ENCODE measurements at regions not wholly inside any gene's neighbourhood (a gene's known extent, or its start where the extent isn't known, plus 50 kb on each side); places are given as distances from the start of the nearest gene placed in this dataset.
A peak's percentile ranks its signal among the peaks of the same experiment; 100 is the strongest.

DNA sequence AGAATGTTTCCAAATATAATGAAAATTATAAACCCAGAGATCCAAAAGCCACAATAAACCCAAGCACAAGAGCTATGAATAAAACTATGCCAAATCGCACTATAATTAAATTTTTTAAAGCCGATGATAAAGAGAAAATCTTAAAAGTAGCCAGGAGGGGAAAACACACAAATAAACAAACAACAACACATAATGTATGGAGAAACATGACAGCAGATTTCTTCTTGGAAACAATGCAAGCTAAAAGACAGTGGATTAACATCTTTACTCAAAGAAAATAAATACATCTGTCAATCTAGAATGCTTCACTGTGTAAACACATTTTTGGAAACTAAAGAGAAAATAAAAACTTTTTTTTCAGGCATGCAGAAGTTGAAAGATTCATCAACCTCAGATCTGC is 53.0 kb upstream of the SMOX start:
- no peak for DNase-seq (ENCODE audit: low read depth in 2 of 2)

GRCh38 chr20:4091490-4092479 is 56.8 kb upstream of the SMOX start:
- no peak for DNase-seq (ENCODE audit: low read depth in 2 of 2)

DNA sequence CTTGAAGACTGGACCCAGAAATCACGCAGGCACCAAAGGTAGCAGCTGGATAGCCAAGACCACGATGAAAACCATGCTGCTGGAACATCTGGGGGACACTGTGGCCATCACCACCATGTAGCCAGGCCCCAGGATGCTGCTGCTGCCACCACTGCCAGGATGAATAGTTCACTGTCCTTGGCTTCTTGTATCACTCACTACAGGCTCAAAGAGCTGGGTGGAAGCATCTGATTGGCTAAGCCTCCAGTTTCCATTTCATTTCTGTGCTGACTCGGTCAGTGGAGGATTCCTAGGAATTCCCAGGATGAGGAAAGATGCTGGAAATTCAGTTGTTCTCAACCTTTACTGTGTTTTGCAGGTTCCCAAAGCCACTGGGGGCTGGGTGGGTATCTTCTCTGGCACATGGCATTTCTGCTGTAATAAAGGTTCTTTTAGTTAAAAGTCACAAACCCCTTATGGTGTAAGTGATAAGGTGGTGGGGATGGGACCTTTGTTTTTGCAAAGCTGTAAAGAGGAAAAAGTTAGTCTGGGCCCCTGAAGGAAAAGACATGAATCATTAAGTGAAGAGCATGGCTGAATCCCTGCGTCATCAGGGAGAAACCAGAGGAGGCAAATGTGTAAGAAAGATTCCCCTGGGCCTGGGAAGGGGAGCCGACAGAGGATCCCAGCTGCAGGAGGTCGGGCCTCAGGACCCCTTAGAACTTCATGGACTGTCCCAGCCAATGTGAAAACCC is 57.7 kb upstream of the SMOX start:
- DNase-seq (ENCODE audit: low read depth in 2 of 2), result peak; percentile 70 to 75

GRCh38 chr20:4089756-4090487 is 58.7 kb upstream of the SMOX start:
- DNase-seq (ENCODE audit: low read depth in 2 of 2), result no peak

- no peak for DNase-seq (ENCODE audit: low read depth in 2 of 2)
These were observed 59.9 kb upstream of the SMOX start for GRCh38 chr20:4088766-4089165.

GRCh38 chr20:4087923-4088322 is 60.7 kb upstream of the SMOX start:
- DNase-seq (ENCODE audit: low read depth in 2 of 2), result no peak

DNA sequence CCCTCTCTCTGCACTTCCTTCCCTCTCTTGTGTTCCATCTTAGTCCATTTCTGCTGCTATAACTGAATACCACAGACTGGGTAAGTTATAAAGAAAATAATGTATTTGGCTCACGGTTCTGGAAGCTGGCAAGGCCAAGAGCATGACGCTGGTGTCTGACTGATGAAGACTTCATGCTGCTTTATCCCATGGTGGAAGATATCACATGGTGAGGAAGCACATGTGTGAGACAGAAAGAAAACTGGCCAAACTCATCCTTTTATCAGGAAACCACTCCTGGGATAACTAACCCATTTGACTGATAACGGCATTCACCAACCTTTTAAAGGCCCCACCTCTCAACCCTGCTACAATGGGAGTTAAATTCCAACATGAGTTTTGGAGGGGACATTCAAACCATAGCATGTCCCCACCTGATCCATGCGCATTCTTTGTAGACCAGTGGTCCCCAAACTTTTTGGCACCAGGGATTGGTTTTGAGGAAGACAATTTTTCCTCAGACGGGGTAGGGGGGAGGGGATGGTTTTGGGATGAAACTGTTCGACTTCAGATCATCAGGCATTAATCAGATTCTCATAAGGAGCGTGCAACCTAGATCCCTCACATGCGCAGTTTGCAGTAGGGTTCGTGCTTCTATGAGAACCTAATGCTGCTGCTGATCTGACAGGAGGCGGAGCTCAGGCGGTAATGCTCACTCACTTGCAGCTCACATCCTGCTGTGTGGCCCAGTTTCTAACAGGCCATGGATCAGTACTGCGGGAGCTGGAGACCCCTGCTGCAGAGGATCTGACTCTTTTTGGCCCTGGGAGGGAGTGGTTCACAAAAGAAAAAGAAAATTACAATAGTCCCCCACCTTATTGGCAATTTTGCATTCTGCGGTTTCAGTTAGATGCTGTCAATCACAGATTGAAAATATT is 61.6 kb upstream of the SMOX start:
- DNase-seq (ENCODE audit: low read depth in 2 of 2), result no peak

DNA sequence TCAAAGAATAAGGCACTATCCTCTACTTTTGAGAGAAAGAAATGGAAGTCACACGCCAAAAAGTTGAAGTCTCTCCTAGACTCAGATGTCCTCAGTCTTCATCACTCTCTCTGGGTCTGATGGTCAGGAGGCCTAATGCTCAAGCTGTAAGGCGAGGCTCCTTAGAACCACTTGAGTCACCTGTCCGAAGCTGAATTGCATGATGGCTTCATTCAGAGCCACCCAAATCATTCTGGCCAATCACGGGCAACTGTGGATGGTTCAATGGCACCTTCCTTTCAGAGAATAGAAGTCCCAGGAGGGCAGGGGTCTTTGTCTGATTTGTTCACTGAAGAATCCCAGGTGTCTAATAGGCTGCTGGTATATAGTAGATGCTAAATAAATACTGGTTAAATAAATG is 63.9 kb upstream of the SMOX start:
- no peak for DNase-seq (ENCODE audit: low read depth in 2 of 2)

DNA sequence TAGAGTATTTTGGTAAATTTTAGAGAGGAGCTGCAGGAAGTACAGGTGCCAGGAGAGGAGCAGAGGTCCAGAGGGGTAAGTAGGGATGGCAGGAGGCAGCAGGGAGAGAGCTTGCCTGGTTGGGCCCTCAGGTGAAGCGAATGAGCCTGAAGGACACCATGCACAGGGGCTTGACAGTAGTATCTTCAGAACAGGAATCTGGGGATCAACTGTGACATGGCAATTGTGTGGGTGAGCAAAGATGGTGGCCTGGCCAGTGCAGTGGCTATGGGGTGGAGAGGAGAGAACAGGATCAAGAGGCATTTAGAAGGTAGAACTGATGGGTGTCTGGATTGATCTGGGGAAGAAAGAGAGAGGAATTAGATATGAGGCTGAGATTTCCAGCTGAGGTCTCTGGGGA is 64.5 kb upstream of the SMOX start:
- no peak for DNase-seq (ENCODE audit: low read depth in 2 of 2)

DNA sequence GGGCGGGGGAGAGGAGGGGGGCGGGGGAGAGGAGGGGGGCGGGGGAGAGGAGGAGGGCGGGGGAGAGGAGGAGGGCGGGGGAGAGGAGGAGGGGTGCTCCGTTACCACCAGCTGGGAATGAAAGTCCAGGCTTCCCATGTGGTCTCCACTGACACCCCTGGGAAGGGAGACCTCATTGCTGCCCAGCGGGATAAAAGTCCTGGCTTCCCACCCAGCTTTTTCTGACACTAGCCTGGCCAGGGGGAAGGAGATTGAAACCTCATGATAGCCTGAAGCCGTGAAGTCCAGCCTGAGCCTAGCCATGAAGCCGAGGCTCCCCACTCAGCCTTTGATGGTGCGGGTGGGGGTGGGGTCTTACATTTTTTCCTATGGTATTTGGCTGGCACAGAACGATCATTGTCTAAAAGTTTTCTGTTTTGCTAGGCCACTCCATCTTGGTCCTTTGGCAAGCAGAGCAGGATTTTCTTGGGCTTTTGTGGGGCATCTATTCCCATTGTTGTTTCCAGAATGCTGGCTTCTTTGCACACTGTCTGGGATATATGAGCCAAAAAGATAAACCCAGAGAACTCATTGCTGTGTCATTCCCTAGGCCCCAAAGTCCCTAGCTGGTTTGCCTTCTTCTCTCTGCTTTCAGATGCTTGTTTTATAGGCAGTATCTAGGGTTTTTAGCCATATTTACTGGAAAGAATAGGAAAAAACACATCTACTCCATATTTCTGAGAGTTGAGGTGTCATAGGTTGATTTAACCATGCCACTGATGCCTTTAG is 65.3 kb upstream of the SMOX start:
- no peak for DNase-seq (ENCODE audit: low read depth in 2 of 2)

DNA sequence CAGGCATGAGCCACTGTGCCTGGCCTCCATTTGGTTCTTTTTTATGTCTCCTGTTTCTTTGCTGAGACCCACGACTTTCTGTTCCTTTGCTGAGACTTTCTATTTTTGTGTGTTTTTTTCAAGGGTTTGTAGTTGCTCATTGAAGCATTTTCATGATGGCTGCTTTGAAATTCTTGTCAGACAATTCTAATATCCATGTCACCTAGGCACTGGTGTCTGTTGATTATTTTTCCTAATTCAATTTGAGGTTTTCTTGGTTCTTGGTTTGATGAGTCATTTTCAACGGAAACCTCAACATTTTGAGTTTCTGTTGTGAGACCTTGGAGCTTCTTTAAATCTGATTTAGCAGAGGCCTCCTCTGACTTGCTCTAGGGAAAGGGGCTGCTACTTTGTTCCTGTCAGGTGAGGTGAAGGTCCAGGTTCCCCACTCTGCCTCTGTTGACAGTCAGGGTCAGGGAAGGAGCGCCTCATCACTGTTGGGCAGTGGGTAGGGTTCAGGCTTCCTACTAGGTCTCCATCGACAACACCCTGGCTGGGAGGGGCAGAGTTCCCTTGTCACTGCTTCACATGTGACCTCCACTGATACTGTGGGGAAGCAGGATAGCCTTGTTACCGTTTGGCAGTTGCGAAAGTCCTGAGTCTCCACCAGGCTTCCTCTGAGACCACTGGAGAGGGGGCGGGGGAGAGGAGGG is 66.1 kb upstream of the SMOX start:
- peak; percentile 61 to 63 for DNase-seq (ENCODE audit: low read depth in 2 of 2)

GRCh38 chr20:4081421-4081820 is 66.1 kb upstream of the RNF24 start:
- DNase-seq (ENCODE audit: low read depth in 2 of 2), result no peak

DNA sequence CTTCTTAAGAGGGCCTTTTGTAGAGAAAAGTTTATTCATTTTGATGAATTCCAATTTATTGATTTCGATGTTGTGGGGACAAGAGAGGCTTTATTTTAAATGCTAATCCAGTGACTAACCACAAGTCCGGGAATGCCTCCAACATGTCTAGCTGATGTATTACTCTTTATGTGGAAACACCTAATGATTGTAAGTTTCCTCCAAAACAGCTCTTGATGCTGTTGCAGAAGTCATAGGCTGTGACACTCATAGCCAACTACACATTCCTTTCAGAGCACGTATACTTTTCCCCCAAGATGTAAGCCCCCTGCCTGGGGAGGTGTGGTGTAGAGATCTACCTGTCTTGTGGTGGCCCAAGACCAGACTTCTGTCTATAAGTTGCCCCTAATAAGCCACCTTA is 61.3 kb upstream of the RNF24 start:
- DNase-seq (ENCODE audit: low read depth in 2 of 2), result peak; percentile 84

- no peak for DNase-seq (ENCODE audit: low read depth in 2 of 2)
These were observed 60.7 kb upstream of the RNF24 start for GRCh38 chr20:4076033-4076432.

DNA sequence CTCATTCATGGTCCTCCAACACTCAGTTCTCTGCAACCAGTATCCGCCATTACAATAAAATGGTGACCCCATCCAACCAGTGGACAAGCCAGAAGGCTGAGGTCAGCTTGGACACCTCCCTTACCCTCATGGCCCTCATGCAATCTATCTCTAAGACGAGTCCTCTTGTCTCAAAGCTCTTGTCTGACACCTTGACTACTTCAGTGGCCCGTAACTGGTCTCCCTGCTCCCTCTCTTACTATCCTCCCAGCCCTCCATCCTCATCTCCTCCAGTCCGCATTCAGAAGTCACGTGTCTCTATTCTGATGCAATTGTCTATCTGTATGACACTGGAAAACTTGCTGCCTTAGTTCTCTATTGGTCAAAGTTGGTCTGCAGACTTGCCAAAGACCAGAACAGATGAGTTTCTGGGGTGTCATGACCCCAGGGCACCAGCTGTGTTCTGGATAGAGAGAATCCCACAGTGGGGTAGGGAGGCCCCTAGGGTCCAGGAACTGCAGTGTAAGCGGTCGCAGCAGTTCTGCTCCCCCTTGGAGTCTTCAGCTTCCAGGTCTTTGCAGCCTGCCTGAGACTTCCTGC is 59.6 kb upstream of the RNF24 start:
- no peak for DNase-seq (ENCODE audit: low read depth in 2 of 2)

- DNase-seq (ENCODE audit: low read depth in 2 of 2), result no peak
These were observed 58.7 kb upstream of the RNF24 start for GRCh38 chr20:4073852-4074741.

- no peak for DNase-seq (ENCODE audit: low read depth in 2 of 2)
These were observed 55.9 kb upstream of the RNF24 start for GRCh38 chr20:4071178-4071693.

All from fibroblast of skin of left quadriceps (primary cell).